Heart right ventricle (tissue), 16 donors: ENCODE measurements at regions not wholly inside any gene's neighbourhood (a gene's known extent, or its start where the extent isn't known, plus 50 kb on each side); places are given as distances from the start of the nearest gene placed in this dataset.

Experiments used
- ATAC-seq, 8 donors: fragments of 200-7000 bp; cut with Tn5 transposase; one replicate each; pipeline ENCODE4 v1.9.1; 2020; ENCODE audit warnings: mild to moderate bottlenecking in 8 of 8, moderate library complexity in 8 of 8, moderate number of reproducible peaks in 1 of 8
- DNase-seq, 2 donors: peaks; one replicate each; pipeline ENCODE4 v3.0.0-alpha.2; 2020
- H3K27ac ChIP-seq, 10 donors: fragments of 200-600 bp; sonication (generic) in 2 of 10; one replicate each; pipeline versions ENCODE4 v1.5.0 to v1.8.0; 2020 to 2022; ENCODE audit warnings: mild to moderate bottlenecking in 3 of 10
- H3K27me3 ChIP-seq, 7 donors: fragments of 200-600 bp; one replicate each; pipeline ENCODE4 v1.8.0; 2021 to 2022; ENCODE audit warnings: mild to moderate bottlenecking in 2 of 7
- H3K36me3 ChIP-seq, 9 donors: fragments of 200-600 bp; sonication (generic) in 1 of 9; one replicate each; pipeline versions ENCODE4 v1.5.0 to v1.8.0; 2020 to 2022; ENCODE audit warnings: mild to moderate bottlenecking in 2 of 9
- H3K4me1 ChIP-seq, 9 donors: fragments of 200-600 bp; sonication (generic) in 1 of 9; one replicate each; pipeline versions ENCODE4 v1.5.0 to v1.8.0; 2020 to 2022; ENCODE audit warnings: mild to moderate bottlenecking in 4 of 9
- H3K4me3 ChIP-seq, 10 donors: fragments of 200-600 bp; sonication (generic) in 2 of 10; one replicate each; pipeline versions ENCODE4 v1.5.0 to v1.8.0; 2020 to 2022; ENCODE audit warnings: mild to moderate bottlenecking in 7 of 10, moderate library complexity in 2 of 10
- H3K9me3 ChIP-seq, 11 donors: fragments of 200-600 bp in 10 of 11; sonication (generic) in 2 of 11; one replicate each; pipeline versions ENCODE4 v1.5.0 to v1.8.0; 2013 to 2022; ENCODE audit warnings: mild to moderate bottlenecking in 2 of 11, control low read depth in 1 of 11, moderate library complexity in 1 of 11
- WGBS, 2 donors: extraction: QIAGEN DNeasy Blood & Tissue Kit; methylation state at CpG; one replicate each; pipeline ENCODE4 v1.1.7; 2013; ENCODE audit warnings: inconsistent platforms in 1 of 2; 5-methylcytosine and 5-hydroxymethylcytosine counted together
- intact Hi-C, 10 donors: fragments of 100-400 bp; cut with DNase I; formaldehyde crosslinking; loops; one replicate each; pipeline versions ENCODE4 v1.11.1 to v1.14.2; 2022
- TF ChIP-seq, protein P1 (sequence below), 9 donors: fragments of 200-600 bp; sonication (generic) in 2 of 9; IDR thresholded peaks; one replicate each; pipeline versions ENCODE4 v1.5.0 to v1.8.0; 2021 to 2022; ENCODE audit warnings: antibody characterized with exemption in 9 of 9, mild to moderate bottlenecking in 5 of 9, moderate library complexity in 1 of 9
- donor health status: Arrhythmogenic right ventricular cardiomyopathy.
- donor health status: ischemic (EF 13 %, LVEDD 7.1; RV severe dilation, severe dysfunction).
- donor health status: healthy with polysubstance abuse.
- donor health status: DM: no; HTN: yes; CAD: no.
- donor health status: DM: no; HTN: no; CAD: no.
- donor health status: ischemic (EF 25% LVEDD 6.9; RV normal size, moderate dysfunction).
- donor health status: ischemic (EF 25% LVEDD 5.7; RV mildly dilated, moderate dysfunction).
- donor health status: healthy.
- donor health status: DM: yes; HTN: yes; CAD: no.
- donor health status: Ischemic cardiomyopathy.
- donor health status: ischemic (EF 35%, LVEDD 5.7; RV mildly dilated, moderate dysfunction).
- donor health status: nonischemic (EF 11% LVEDD 7.7; RV severe dilation, severe dysfunction).
- donor health status: DM: yes; HTN: yes; CAD: no.
- donor health status: PGD.
- donor health status: ischemic (EF 29% LVEDD 5.4; RV normal size, mild dysfunction).
- donor health status: nonischemic (EF 23%, LVEDD 6.1; RV moderate dilation, normal function).

DNA sequence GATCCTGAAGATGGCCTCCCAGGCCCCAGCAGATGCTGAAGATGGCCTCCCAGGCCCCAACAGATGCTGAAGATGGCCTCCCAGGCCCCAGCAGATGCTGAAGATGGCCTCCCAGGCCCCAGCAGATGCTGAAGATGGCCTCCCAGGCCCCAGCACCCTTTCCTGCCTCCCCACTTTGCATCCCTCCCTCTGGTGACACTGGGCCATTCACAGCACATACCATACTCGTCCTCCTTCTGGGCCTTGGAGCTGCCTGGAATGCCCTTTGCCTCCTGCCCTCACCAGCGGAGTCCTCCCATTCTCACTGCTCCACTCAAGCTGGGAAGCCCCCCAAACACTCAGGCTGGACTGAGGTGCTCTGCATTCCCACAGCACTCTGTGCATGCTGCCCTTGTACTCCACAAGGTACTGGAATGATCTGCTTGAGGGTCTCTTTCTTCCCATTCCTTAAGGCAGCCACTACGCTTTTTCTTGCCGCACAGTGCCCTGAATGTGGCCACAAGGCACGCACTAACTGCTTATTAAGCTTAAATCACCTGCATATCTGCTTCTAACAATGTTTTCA is 550.0 kb downstream of the BNC2 start:
- TF ChIP-seq, protein P1, sequence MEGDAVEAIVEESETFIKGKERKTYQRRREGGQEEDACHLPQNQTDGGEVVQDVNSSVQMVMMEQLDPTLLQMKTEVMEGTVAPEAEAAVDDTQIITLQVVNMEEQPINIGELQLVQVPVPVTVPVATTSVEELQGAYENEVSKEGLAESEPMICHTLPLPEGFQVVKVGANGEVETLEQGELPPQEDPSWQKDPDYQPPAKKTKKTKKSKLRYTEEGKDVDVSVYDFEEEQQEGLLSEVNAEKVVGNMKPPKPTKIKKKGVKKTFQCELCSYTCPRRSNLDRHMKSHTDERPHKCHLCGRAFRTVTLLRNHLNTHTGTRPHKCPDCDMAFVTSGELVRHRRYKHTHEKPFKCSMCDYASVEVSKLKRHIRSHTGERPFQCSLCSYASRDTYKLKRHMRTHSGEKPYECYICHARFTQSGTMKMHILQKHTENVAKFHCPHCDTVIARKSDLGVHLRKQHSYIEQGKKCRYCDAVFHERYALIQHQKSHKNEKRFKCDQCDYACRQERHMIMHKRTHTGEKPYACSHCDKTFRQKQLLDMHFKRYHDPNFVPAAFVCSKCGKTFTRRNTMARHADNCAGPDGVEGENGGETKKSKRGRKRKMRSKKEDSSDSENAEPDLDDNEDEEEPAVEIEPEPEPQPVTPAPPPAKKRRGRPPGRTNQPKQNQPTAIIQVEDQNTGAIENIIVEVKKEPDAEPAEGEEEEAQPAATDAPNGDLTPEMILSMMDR (IDR thresholded peaks at IDR 0.05), result no peak
- peaks cover 0 to 7% (median 0%) of the 10 kb centered on the region in 11 donors for H3K9me3 ChIP-seq
- no peak overlapping the region for H3K27ac ChIP-seq
- peaks cover 0 to 4% (median 0%) of the 10 kb centered on the region in 7 donors for H3K27me3 ChIP-seq
- peaks cover 0 to 27% (median 0%) of the 10 kb centered on the region in 9 donors for H3K4me1 ChIP-seq
- WGBS, 2 donors, result 94 to 96% methylated on average over 5 of the region's 5 CpGs
- H3K4me3 ChIP-seq, result no peak overlapping the region
- H3K36me3 ChIP-seq, result no peaks in the 10 kb centered on the region
- intact Hi-C loops, result no loop called here
- DNase-seq (no peak), ATAC-seq (no peak)

DNA sequence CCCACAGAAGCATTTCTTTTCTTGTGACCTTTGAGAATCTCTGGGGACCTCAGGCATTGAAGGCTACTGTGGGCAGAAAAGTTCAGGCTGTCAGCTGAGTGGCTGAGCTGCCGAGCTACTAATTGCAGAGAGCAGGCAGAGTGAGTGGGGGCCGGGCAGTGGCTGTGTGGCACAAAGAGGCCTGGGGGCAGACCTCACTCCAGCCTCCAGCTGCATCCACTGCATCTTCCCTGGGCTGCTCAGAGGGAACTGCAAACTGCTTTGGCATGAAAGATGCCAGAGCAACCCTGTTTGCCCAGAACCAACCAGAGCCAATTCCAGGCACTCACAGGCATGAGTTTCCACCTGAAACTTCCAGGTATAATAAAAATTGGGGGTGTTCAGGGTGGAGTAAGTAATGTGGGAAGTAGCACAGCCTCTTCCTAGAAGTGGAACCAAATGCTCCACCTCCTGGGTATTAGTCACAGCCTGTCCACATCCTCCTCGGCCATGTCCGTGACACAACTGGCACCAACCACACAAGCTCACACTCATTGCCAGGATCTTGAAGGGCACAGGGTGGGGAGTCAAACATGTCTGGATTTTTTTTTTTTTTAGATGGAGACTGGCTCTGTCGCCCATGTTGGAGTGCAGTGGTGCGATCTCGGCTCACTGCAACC is 548.9 kb downstream of the BNC2 start:
- no peaks in the 10 kb centered on the region for H3K36me3 ChIP-seq
- peak overlapping the region in 1 of 10 donors; percentile 77 for H3K27ac ChIP-seq
- peak in 3 of 8 donors; percentile 37 to 88 (median 55) for ATAC-seq
- no peak overlapping the region for H3K4me3 ChIP-seq
- intact Hi-C loops, result no loop called here
- 62 to 76% methylated on average over 7 of the region's 7 CpGs for WGBS, 2 donors
- TF ChIP-seq, protein P1 (IDR thresholded peaks at IDR 0.05), result no peak
- peaks cover 0 to 4% (median 0%) of the 10 kb centered on the region in 7 donors for H3K27me3 ChIP-seq
- no peak for DNase-seq
- H3K9me3 ChIP-seq, result peaks cover 0 to 7% (median 0%) of the 10 kb centered on the region in 11 donors
- peaks cover 0 to 22% (median 0%) of the 10 kb centered on the region in 9 donors for H3K4me1 ChIP-seq

DNA sequence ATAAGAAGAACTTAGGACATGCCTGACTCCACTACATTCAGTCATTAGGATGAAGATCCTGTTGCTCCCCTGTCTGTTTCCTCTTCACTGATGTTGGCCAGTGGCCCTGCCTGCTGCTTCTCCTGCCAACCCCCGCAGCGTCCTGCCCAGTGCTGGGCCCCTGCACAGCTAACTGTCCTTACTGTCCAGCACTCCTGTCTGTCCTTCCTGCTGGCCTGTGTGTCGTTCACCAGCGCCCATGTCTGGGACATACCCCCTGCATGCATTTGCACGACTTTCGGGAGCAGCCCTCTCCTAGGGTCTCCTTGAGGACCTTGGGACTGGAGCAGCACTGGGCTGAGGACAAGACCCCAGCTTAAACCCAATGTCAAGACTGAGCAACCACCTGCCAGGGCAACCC is 547.6 kb downstream of the BNC2 start:
- ATAC-seq, result no peak
- Histone ChIP-seq H3K9me3 (peaks cover 0 to 7% (median 0%) of the 10 kb centered on the region in 11 donors), H3K27me3 (peaks cover 0 to 4% (median 0%) of the 10 kb centered on the region in 7 donors), H3K4me1 (peaks cover 0 to 24% (median 4%) of the 10 kb centered on the region in 9 donors), H3K36me3 (no peaks in the 10 kb centered on the region), H3K4me3 (no peak overlapping the region), H3K27ac (no peak overlapping the region)
- intact Hi-C loops, result no loop called here
- no peak for DNase-seq
- TF ChIP-seq, protein P1 (IDR thresholded peaks at IDR 0.05), result no peak
- WGBS, 2 donors, result 78 to 79% methylated on average over 6 of the region's 6 CpGs

DNA sequence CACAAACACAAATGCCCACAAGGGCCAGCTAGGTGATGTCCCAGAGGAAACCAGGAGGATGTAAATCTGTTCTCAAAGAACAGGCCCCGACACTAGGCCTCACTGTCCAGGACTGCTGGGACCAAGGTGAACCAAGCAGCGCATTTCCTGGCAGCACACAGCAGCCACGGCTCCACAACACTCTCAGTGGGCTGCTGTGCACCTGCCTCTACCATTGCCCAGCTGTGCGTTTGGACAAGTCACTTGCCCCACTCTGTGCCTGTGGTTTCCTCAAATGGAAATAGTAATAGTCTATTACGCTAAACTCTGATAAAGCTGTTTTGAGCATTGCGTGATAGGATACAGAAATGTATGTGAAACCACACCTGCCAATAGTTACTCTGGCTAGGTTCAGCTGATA is 544.5 kb downstream of the BNC2 start:
- no peak overlapping the region for H3K4me3 ChIP-seq
- H3K9me3 ChIP-seq, result no peaks in the 10 kb centered on the region
- DNase-seq, result no peak
- H3K27ac ChIP-seq, result no peak overlapping the region
- no peaks in the 10 kb centered on the region for H3K36me3 ChIP-seq
- TF ChIP-seq, protein P1 (IDR thresholded peaks at IDR 0.05), result no peak
- 93 to 96% methylated on average over 6 of the region's 6 CpGs for WGBS, 2 donors
- intact Hi-C loops, result no loop called here
- H3K4me1 ChIP-seq, result peaks cover 0 to 35% (median 14%) of the 10 kb centered on the region in 9 donors
- H3K27me3 ChIP-seq, result no peaks in the 10 kb centered on the region
- no peak for ATAC-seq
